ENCODE measurements at regions not wholly inside any gene's neighbourhood (a gene's known extent, or its start where the extent isn't known, plus 50 kb on each side); places are given as distances from the start of the nearest gene placed in this dataset.

GRCh38 chr14:42792166-42792565 lies 1185.5 kb downstream of the LRFN5 start:
- Histone ChIP-seq H3K27ac (no peak overlapping the region), H3K4me3 (no peak overlapping the region)

- Histone ChIP-seq H3K4me3 (no peak overlapping the region), H3K27ac (no peak overlapping the region)
These were observed 1176.1 kb downstream of the LRFN5 start for GRCh38 chr14:42782754-42783153.

GRCh38 chr14:42778984-42779383 lies 1172.3 kb downstream of the LRFN5 start:
- H3K27ac ChIP-seq: no peak overlapping the region
- no peak overlapping the region for H3K4me3 ChIP-seq

- H3K4me3 ChIP-seq: no peak overlapping the region
- H3K27ac ChIP-seq: no peak overlapping the region
These were observed 1144.1 kb downstream of the LRFN5 start for GRCh38 chr14:42750771-42751170.

- no peak overlapping the region for H3K4me3 ChIP-seq
- H3K27ac ChIP-seq: no peak overlapping the region
These were observed 1135.4 kb downstream of the LRFN5 start for GRCh38 chr14:42742084-42742483.

GRCh38 chr14:42736408-42736807 lies 1129.7 kb downstream of the LRFN5 start:
- Histone ChIP-seq H3K27ac (no peak overlapping the region), H3K4me3 (no peak overlapping the region)

GRCh38 chr14:42734041-42734440 lies 1127.4 kb downstream of the LRFN5 start:
- Histone ChIP-seq H3K4me3 (no peak overlapping the region), H3K27ac (no peak overlapping the region)

GRCh38 chr14:42732005-42732404 lies 1125.3 kb downstream of the LRFN5 start:
- Histone ChIP-seq H3K4me3 (no peak overlapping the region), H3K27ac (no peak overlapping the region)

GRCh38 chr14:42731480-42731879 lies 1124.8 kb downstream of the LRFN5 start:
- Histone ChIP-seq H3K27ac (no peak overlapping the region), H3K4me3 (no peak overlapping the region)

GRCh38 chr14:42729681-42730080 lies 1123.0 kb downstream of the LRFN5 start:
- H3K4me3 ChIP-seq: no peak overlapping the region
- H3K27ac ChIP-seq: no peak overlapping the region

- Histone ChIP-seq H3K27ac (no peak overlapping the region), H3K4me3 (no peak overlapping the region)
These were observed 1112.7 kb downstream of the LRFN5 start for GRCh38 chr14:42719391-42719790.

- Histone ChIP-seq H3K27ac (no peak overlapping the region), H3K4me3 (no peak overlapping the region)
These were observed 1108.6 kb downstream of the LRFN5 start for GRCh38 chr14:42715316-42715715.

GRCh38 chr14:42710071-42710470 lies 1103.4 kb downstream of the LRFN5 start:
- no peak overlapping the region for H3K4me3 ChIP-seq
- H3K27ac ChIP-seq: no peak overlapping the region

GRCh38 chr14:42703501-42703900 lies 1096.8 kb downstream of the LRFN5 start:
- Histone ChIP-seq H3K27ac (no peak overlapping the region), H3K4me3 (no peak overlapping the region)

GRCh38 chr14:42687421-42687820 lies 1080.7 kb downstream of the LRFN5 start:
- Histone ChIP-seq H3K4me3 (no peak overlapping the region), H3K27ac (no peak overlapping the region)

GRCh38 chr14:42683707-42684106 lies 1077.0 kb downstream of the LRFN5 start:
- Histone ChIP-seq H3K4me3 (no peak overlapping the region), H3K27ac (no peak overlapping the region)

- no peak overlapping the region for H3K4me3 ChIP-seq
- no peak overlapping the region for H3K27ac ChIP-seq
These were observed 1070.0 kb downstream of the LRFN5 start for GRCh38 chr14:42676636-42677035.

- Histone ChIP-seq H3K4me3 (no peak overlapping the region), H3K27ac (no peak overlapping the region)
These were observed 1067.3 kb downstream of the LRFN5 start for GRCh38 chr14:42673963-42674362.

- H3K4me3 ChIP-seq: no peak overlapping the region
- no peak overlapping the region for H3K27ac ChIP-seq
These were observed 1065.0 kb downstream of the LRFN5 start for GRCh38 chr14:42671636-42672035.

GRCh38 chr14:42665083-42665482 lies 1058.4 kb downstream of the LRFN5 start:
- H3K27ac ChIP-seq: no peak overlapping the region
- no peak overlapping the region for H3K4me3 ChIP-seq

GRCh38 chr14:42664190-42664589 lies 1057.5 kb downstream of the LRFN5 start:
- Histone ChIP-seq H3K27ac (no peak overlapping the region), H3K4me3 (no peak overlapping the region)

GRCh38 chr14:42654707-42655106 lies 1048.0 kb downstream of the LRFN5 start:
- no peak overlapping the region for H3K27ac ChIP-seq

GRCh38 chr14:42642787-42643186 lies 1036.1 kb downstream of the LRFN5 start:
- Histone ChIP-seq H3K4me3 (no peak overlapping the region), H3K27ac (no peak overlapping the region)

More at GRCh38 chr14:42654707-42655106, 1048.0 kb downstream of the LRFN5 start:
- H3K4me3 ChIP-seq: no peak overlapping the region
